ENCODE measurements at regions not wholly inside any gene's neighbourhood (a gene's known extent, or its start where the extent isn't known, plus 50 kb on each side); places are given as distances from the start of the nearest gene placed in this dataset.

- Histone ChIP-seq H3K36me3 (ENCODE audit: insufficient read depth, insufficient read length, low read length) (no peaks in the 10 kb centered on the region), H3K4me1 (ENCODE audit: insufficient read depth, insufficient read length) (no peaks in the 10 kb centered on the region), H3K9ac (ENCODE audit: insufficient read length, low read depth) (no peak overlapping the region), H3K9me3 (ENCODE audit: insufficient read depth, low read length) (no peaks in the 10 kb centered on the region), H3K4me3 (ENCODE audit: insufficient read length, low read depth) (no peak overlapping the region), H3K27me3 (ENCODE audit: insufficient read depth, insufficient read length) (no peaks in the 10 kb centered on the region)
- TF ChIP-seq SUZ12 (IDR thresholded peaks at IDR 0.05; ENCODE audit: extremely low read depth, insufficient read depth, insufficient read length) (no peak), YY1 (IDR thresholded peaks at IDR 0.05; ENCODE audit: insufficient read depth, insufficient read length) (no peak), ZNF274 (IDR thresholded peaks at IDR 0.05; ENCODE audit: low read depth, low read length) (no peak)
- no peak for DNase-seq (ENCODE audit: low read depth, low spot score)
These were observed 659.7 kb upstream of the SALL3 start for GRCh38 chr18:78319961-78320360.

GRCh38 chr18:78321402-78321801 lies 658.2 kb upstream of the SALL3 start:
- H3K4me1 ChIP-seq (ENCODE audit: insufficient read depth, insufficient read length) = no peaks in the 10 kb centered on the region
- H3K9me3 ChIP-seq (ENCODE audit: insufficient read depth, low read length) = no peaks in the 10 kb centered on the region
- no peak overlapping the region for H3K4me3 ChIP-seq (ENCODE audit: insufficient read length, low read depth)
- H3K9ac ChIP-seq (ENCODE audit: insufficient read length, low read depth) = no peak overlapping the region
- no peak for DNase-seq (ENCODE audit: low read depth, low spot score)
- H3K36me3 ChIP-seq (ENCODE audit: insufficient read depth, insufficient read length, low read length) = no peaks in the 10 kb centered on the region
- H3K27me3 ChIP-seq (ENCODE audit: insufficient read depth, insufficient read length) = no peaks in the 10 kb centered on the region
- TF ChIP-seq SUZ12 (IDR thresholded peaks at IDR 0.05; ENCODE audit: extremely low read depth, insufficient read depth, insufficient read length) (no peak), YY1 (IDR thresholded peaks at IDR 0.05; ENCODE audit: insufficient read depth, insufficient read length) (no peak), ZNF274 (IDR thresholded peaks at IDR 0.05; ENCODE audit: low read depth, low read length) (no peak)

GRCh38 chr18:78323453-78324197 lies 656.0 kb upstream of the SALL3 start:
- no peak for DNase-seq (ENCODE audit: low read depth, low spot score)
- Histone ChIP-seq H3K4me1 (ENCODE audit: insufficient read depth, insufficient read length) (no peaks in the 10 kb centered on the region), H3K9ac (ENCODE audit: insufficient read length, low read depth) (no peak overlapping the region), H3K27me3 (ENCODE audit: insufficient read depth, insufficient read length) (no peaks in the 10 kb centered on the region), H3K36me3 (ENCODE audit: insufficient read depth, insufficient read length, low read length) (no peaks in the 10 kb centered on the region), H3K9me3 (ENCODE audit: insufficient read depth, low read length) (no peaks in the 10 kb centered on the region), H3K4me3 (ENCODE audit: insufficient read length, low read depth) (no peak overlapping the region)
- TF ChIP-seq ZNF274 (IDR thresholded peaks at IDR 0.05; ENCODE audit: low read depth, low read length) (no peak), SUZ12 (IDR thresholded peaks at IDR 0.05; ENCODE audit: extremely low read depth, insufficient read depth, insufficient read length) (no peak), YY1 (IDR thresholded peaks at IDR 0.05; ENCODE audit: insufficient read depth, insufficient read length) (no peak)

DNA sequence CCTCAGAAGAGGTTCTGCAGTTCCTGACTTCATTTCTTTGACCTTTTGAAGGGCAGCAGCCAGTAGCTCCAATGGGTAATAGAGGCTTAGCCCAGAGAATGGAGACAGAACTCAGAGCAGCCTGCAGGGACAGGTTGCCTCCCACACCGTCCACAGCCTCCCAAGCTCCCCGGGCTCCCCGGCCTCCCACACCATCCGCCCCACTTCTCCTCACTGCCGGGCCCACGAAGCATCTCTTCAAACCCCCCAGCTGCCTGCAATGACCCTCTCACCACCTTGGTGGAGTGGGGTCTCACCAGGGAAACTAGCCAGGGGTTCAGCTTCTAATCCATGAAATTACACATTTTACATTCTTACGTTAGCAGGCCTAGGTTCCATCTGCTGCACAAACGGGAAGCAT lies 652.0 kb upstream of the SALL3 start:
- Histone ChIP-seq H3K9me3 (ENCODE audit: insufficient read depth, low read length) (no peaks in the 10 kb centered on the region), H3K9ac (ENCODE audit: insufficient read length, low read depth) (no peak overlapping the region), H3K4me1 (ENCODE audit: insufficient read depth, insufficient read length) (no peaks in the 10 kb centered on the region), H3K4me3 (ENCODE audit: insufficient read length, low read depth) (no peak overlapping the region), H3K36me3 (ENCODE audit: insufficient read depth, insufficient read length, low read length) (no peaks in the 10 kb centered on the region), H3K27me3 (ENCODE audit: insufficient read depth, insufficient read length) (no peaks in the 10 kb centered on the region)
- no peak for DNase-seq (ENCODE audit: low read depth, low spot score)
- TF ChIP-seq ZNF274 (IDR thresholded peaks at IDR 0.05; ENCODE audit: low read depth, low read length) = no peak
- TF ChIP-seq SUZ12 (IDR thresholded peaks at IDR 0.05; ENCODE audit: extremely low read depth, insufficient read depth, insufficient read length) = no peak

DNA sequence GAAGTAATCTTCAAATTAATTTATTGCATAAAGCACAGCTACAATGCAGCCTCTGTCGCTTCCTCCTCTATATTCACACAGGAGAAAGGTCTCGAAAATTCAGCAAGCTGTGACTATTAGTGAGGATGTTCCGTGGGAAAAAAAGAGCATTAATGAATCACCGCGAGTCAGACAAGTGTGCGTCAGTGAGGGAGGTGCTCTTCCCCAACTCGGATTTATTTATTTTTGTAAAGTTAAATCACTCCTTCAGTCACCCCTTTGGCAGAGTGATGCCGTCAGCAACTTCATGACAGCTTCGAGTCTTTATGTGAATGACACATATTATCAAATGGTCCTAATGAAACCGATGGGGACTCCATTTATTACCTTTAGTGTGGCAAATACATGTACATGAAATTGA lies 648.9 kb upstream of the SALL3 start:
- Histone ChIP-seq H3K4me3 (ENCODE audit: insufficient read length, low read depth) (no peak overlapping the region), H3K9me3 (ENCODE audit: insufficient read depth, low read length) (no peaks in the 10 kb centered on the region), H3K9ac (ENCODE audit: insufficient read length, low read depth) (no peak overlapping the region), H3K4me1 (ENCODE audit: insufficient read depth, insufficient read length) (no peaks in the 10 kb centered on the region), H3K36me3 (ENCODE audit: insufficient read depth, insufficient read length, low read length) (no peaks in the 10 kb centered on the region), H3K27me3 (ENCODE audit: insufficient read depth, insufficient read length) (no peaks in the 10 kb centered on the region)
- TF ChIP-seq YY1 (IDR thresholded peaks at IDR 0.05; ENCODE audit: insufficient read depth, insufficient read length) (no peak), SUZ12 (IDR thresholded peaks at IDR 0.05; ENCODE audit: extremely low read depth, insufficient read depth, insufficient read length) (no peak), ZNF274 (IDR thresholded peaks at IDR 0.05; ENCODE audit: low read depth, low read length) (no peak)
- no peak for DNase-seq (ENCODE audit: low read depth, low spot score)

DNA sequence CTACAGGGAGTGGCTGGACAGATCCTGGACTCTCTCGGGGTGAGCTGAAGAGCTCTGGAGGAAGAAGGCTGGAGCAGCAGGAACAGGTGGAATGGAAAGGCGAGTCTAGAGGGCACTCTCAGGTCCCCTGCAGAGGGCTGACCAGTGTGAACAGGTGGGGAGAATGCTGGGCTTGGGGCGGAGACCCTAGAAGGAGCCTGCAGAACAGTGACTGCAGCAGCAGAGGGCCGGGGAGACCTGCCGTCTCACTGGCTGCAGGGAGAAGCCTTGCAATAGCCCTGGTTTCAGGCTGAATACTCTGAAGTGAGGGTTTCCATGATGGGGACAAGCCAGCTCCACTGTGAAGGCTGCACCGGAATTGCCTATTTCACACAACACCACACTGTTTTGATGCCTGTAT lies 626.7 kb upstream of the SALL3 start:
- no peaks in the 10 kb centered on the region for H3K4me1 ChIP-seq (ENCODE audit: insufficient read depth, insufficient read length)
- no peak for DNase-seq (ENCODE audit: low read depth, low spot score)
- TF ChIP-seq ZNF274 (IDR thresholded peaks at IDR 0.05; ENCODE audit: low read depth, low read length) (no peak), YY1 (IDR thresholded peaks at IDR 0.05; ENCODE audit: insufficient read depth, insufficient read length) (no peak), SUZ12 (IDR thresholded peaks at IDR 0.05; ENCODE audit: extremely low read depth, insufficient read depth, insufficient read length) (no peak)
- H3K36me3 ChIP-seq (ENCODE audit: insufficient read depth, insufficient read length, low read length) = no peaks in the 10 kb centered on the region
- H3K9me3 ChIP-seq (ENCODE audit: insufficient read depth, low read length) = no peaks in the 10 kb centered on the region
- no peaks in the 10 kb centered on the region for H3K27me3 ChIP-seq (ENCODE audit: insufficient read depth, insufficient read length)
- H3K4me3 ChIP-seq (ENCODE audit: insufficient read length, low read depth) = no peak overlapping the region
- H3K9ac ChIP-seq (ENCODE audit: insufficient read length, low read depth) = no peak overlapping the region

DNA sequence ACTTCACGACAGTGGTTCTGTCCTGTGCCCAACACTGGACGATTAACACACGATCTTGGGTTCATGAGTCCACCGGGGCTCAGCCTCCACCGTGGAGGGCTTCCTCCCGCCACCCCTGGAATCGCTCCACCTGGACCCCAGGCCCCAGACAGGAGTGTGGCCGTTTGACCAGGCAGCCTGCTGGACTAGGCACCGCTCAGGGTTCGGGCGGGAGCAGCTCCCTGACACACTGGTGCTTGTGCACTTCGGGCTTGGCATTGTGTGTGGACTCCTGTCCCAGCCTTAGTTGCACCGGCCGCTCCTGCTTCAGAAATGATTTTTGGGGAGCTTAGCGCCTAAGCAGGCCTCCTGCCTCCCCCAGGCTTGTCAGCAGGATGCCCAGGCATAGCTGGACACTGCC lies 617.4 kb upstream of the SALL3 start:
- no peak for DNase-seq (ENCODE audit: low read depth, low spot score)
- H3K27me3 ChIP-seq (ENCODE audit: insufficient read depth, insufficient read length) = no peaks in the 10 kb centered on the region
- no peak overlapping the region for H3K4me3 ChIP-seq (ENCODE audit: insufficient read length, low read depth)
- no peak overlapping the region for H3K9ac ChIP-seq (ENCODE audit: insufficient read length, low read depth)
- no peaks in the 10 kb centered on the region for H3K36me3 ChIP-seq (ENCODE audit: insufficient read depth, insufficient read length, low read length)
- no peaks in the 10 kb centered on the region for H3K4me1 ChIP-seq (ENCODE audit: insufficient read depth, insufficient read length)
- no peak for TF ChIP-seq SUZ12 (IDR thresholded peaks at IDR 0.05; ENCODE audit: extremely low read depth, insufficient read depth, insufficient read length)
- no peak for TF ChIP-seq ZNF274 (IDR thresholded peaks at IDR 0.05; ENCODE audit: low read depth, low read length)
- no peak for TF ChIP-seq YY1 (IDR thresholded peaks at IDR 0.05; ENCODE audit: insufficient read depth, insufficient read length)
- H3K9me3 ChIP-seq (ENCODE audit: insufficient read depth, low read length) = no peaks in the 10 kb centered on the region
